CD14-positive monocyte (primary cell): ENCODE measurements at regions not wholly inside any gene's neighbourhood (a gene's known extent, or its start where the extent isn't known, plus 50 kb on each side); places are given as distances from the start of the nearest gene placed in this dataset.
A peak's percentile ranks its signal among the peaks of the same experiment; 100 is the strongest.

Experiments
- DNase-seq, 3 donors: peaks; one replicate each; pipeline ENCODE4 v3.0.0-alpha.2; 2011 to 2022
- H2AFZ ChIP-seq: 2 replicates; pipeline ENCODE4 v1.6.0; 2012; ENCODE audit warnings: mild to moderate bottlenecking, low read depth, low read length, inconsistent platforms; ENCODE audit not compliant: insufficient read depth, poor library complexity, severe bottlenecking
- H3K27ac ChIP-seq, 2 donors: 1 replicate in 1 of 2; 2 replicates in 1 of 2; pipeline ENCODE4 v1.5.1; 2012 to 2013; ENCODE audit warnings: low read length in 2 of 2, control low read depth in 1 of 2, inconsistent platforms in 1 of 2, low read depth in 1 of 2, mild to moderate bottlenecking in 1 of 2
- H3K27me3 ChIP-seq, 2 donors: one replicate each; pipeline versions ENCODE4 v1.6.0 to v1.6.1; 2011 to 2013; ENCODE audit warnings: low read length in 2 of 2; ENCODE audit not compliant: control insufficient read depth in 2 of 2, insufficient read depth in 2 of 2
- H3K36me3 ChIP-seq, 2 donors: replicated peaks in 1 of 2; 1 replicate in 1 of 2; 2 replicates in 1 of 2; pipeline versions ENCODE4 v1.5.1 to v1.6.1; 2012 to 2013; ENCODE audit warnings: low read length in 2 of 2, control low read depth in 1 of 2, inconsistent platforms in 1 of 2, mild to moderate bottlenecking in 1 of 2; ENCODE audit not compliant: insufficient read depth in 2 of 2, control insufficient read depth in 1 of 2
- H3K4me1 ChIP-seq, 2 donors: 1 replicate in 1 of 2; 2 replicates in 1 of 2; pipeline versions ENCODE4 v1.5.1 to v1.6.1; 2012 to 2013; ENCODE audit warnings: low read length in 2 of 2, control low read depth in 1 of 2, inconsistent platforms in 1 of 2, mild to moderate bottlenecking in 1 of 2, moderate library complexity in 1 of 2; ENCODE audit not compliant: insufficient read depth in 2 of 2, control insufficient read depth in 1 of 2
- H3K4me2 ChIP-seq: replicated peaks from 2 replicates; pipeline ENCODE3; 2012; ENCODE audit warnings: low read length, moderate library complexity, mild to moderate bottlenecking; ENCODE audit not compliant: poor library complexity, severe bottlenecking; ENCODE audit errors: extremely low read depth
- H3K4me3 ChIP-seq, 3 experiments: fragments of 200-600 bp in 1 of 3; sonication (generic) in 1 of 3; replicated peaks in 1 of 3; 1 replicate in 2 of 3; 2 replicates in 1 of 3; pipeline ENCODE4 v1.5.1; 2011 to 2013; ENCODE audit warnings: low read length in 3 of 3, mild to moderate bottlenecking in 3 of 3, control low read depth in 2 of 3, low read depth in 2 of 3, inconsistent platforms in 1 of 3, moderate library complexity in 1 of 3
- H3K79me2 ChIP-seq: 2 replicates; pipeline ENCODE4 v1.6.0; 2012; ENCODE audit warnings: mild to moderate bottlenecking, control low read depth, inconsistent platforms, low read length, moderate library complexity; ENCODE audit not compliant: insufficient read depth
- H3K9ac ChIP-seq: 2 replicates; pipeline ENCODE4 v1.6.0; 2017; ENCODE audit warnings: low read length, mild to moderate bottlenecking; ENCODE audit not compliant: insufficient read depth, poor library complexity, severe bottlenecking
- H3K9me3 ChIP-seq, 2 donors: replicated peaks in 1 of 2; 1 replicate in 1 of 2; 2 replicates in 1 of 2; pipeline versions ENCODE4 v1.5.1 to v1.6.1; 2012 to 2013; ENCODE audit warnings: low read length in 2 of 2, control low read depth in 1 of 2; ENCODE audit not compliant: control insufficient read depth in 1 of 2, insufficient read depth in 1 of 2
- H4K20me1 ChIP-seq: 2 replicates; pipeline ENCODE4 v1.6.0; 2012; ENCODE audit warnings: mild to moderate bottlenecking, low read length, control low read depth, moderate library complexity; ENCODE audit not compliant: insufficient read depth
- H3K27ac Mint-ChIP-seq, 7 donors: one replicate each; pipeline ENCODE4 v1.8.0; 2020; ENCODE audit warnings: mild to moderate bottlenecking in 7 of 7, mixed read lengths in 7 of 7, moderate library complexity in 6 of 7, inconsistent platforms in 2 of 7
- H3K27me3 Mint-ChIP-seq, 3 donors: one replicate each; pipeline ENCODE4 v1.8.0; 2021 to 2022; ENCODE audit warnings: low read depth in 3 of 3, mild to moderate bottlenecking in 3 of 3, mixed read lengths in 3 of 3, moderate library complexity in 3 of 3, inconsistent platforms in 1 of 3
- H3K36me3 Mint-ChIP-seq, 2 donors: one replicate each; pipeline ENCODE4 v1.8.0; 2020; ENCODE audit warnings: mixed read lengths in 2 of 2, inconsistent platforms in 1 of 2, mild to moderate bottlenecking in 1 of 2
- H3K4me1 Mint-ChIP-seq: one replicate; pipeline ENCODE4 v1.8.0; 2020; ENCODE audit warnings: mild to moderate bottlenecking, mixed read lengths
- H3K4me3 Mint-ChIP-seq, 2 donors: one replicate each; pipeline ENCODE4 v1.8.0; 2020; ENCODE audit warnings: mild to moderate bottlenecking in 2 of 2, mixed read lengths in 2 of 2, moderate library complexity in 1 of 2
- H3K9me3 Mint-ChIP-seq, 7 donors: one replicate each; pipeline ENCODE4 v1.8.0; 2020 to 2022; ENCODE audit warnings: mixed read lengths in 7 of 7, mild to moderate bottlenecking in 6 of 7, moderate library complexity in 6 of 7, inconsistent platforms in 2 of 7
- WGBS: methylation state at CpG from one replicate; pipeline ENCODE4 v1.1.5; 2013; ENCODE audit warnings: missing lambda C conversion rate; ENCODE audit not compliant: insufficient coverage; 5-methylcytosine and 5-hydroxymethylcytosine counted together
- intact Hi-C, 2 donors: fragments of 100-400 bp; cut with micrococcal nuclease; formaldehyde crosslinking; loops; one replicate each; pipeline versions ENCODE4 v1.15.0 to v1.15.1; 2023
- TF ChIP-seq, protein P1 (sequence below): fragments of 200-600 bp; IDR thresholded peaks from one replicate; pipeline ENCODE4 v1.8.0; 2022; ENCODE audit warnings: antibody characterized with exemption, mild to moderate bottlenecking

DNA sequence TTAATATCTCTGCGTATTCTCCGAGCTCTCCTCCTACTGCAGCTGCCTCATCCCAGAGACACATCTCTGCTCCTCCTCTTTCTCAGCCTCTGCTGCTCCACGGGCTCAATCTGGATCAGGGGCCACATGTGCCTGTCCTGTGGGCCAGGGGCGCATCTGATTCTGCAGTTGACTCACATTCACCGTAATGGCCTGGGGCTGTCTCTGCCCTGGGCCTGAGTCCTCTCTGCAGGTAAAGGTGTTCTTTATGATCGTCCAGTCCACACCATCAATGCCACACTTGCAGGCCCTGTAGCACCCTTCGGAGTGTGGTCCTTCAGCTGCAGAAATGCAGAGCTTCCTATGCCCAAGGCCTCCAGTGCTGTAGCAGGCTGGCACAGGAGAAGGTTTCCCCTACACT is 154.5 kb downstream of the OAT start:
- TF ChIP-seq, protein P1, sequence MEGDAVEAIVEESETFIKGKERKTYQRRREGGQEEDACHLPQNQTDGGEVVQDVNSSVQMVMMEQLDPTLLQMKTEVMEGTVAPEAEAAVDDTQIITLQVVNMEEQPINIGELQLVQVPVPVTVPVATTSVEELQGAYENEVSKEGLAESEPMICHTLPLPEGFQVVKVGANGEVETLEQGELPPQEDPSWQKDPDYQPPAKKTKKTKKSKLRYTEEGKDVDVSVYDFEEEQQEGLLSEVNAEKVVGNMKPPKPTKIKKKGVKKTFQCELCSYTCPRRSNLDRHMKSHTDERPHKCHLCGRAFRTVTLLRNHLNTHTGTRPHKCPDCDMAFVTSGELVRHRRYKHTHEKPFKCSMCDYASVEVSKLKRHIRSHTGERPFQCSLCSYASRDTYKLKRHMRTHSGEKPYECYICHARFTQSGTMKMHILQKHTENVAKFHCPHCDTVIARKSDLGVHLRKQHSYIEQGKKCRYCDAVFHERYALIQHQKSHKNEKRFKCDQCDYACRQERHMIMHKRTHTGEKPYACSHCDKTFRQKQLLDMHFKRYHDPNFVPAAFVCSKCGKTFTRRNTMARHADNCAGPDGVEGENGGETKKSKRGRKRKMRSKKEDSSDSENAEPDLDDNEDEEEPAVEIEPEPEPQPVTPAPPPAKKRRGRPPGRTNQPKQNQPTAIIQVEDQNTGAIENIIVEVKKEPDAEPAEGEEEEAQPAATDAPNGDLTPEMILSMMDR, result no peak
- Histone ChIP-seq H3K4me2 (no peak overlapping the region), H4K20me1 (no peaks in the 10 kb centered on the region), H3K27ac (no peak overlapping the region), H3K36me3 (no peaks in the 10 kb centered on the region), H3K9ac (no peak overlapping the region), H3K27me3 (no peaks in the 10 kb centered on the region), H3K9me3 (peaks cover 4 to 6% of the 10 kb centered on the region in 2 donors), H3K79me2 (no peaks in the 10 kb centered on the region), H3K4me3 (no peak overlapping the region), H2AFZ (no peak overlapping the region), H3K4me1 (peaks cover 23 to 41% of the 10 kb centered on the region in 2 donors)
- DNase-seq, result no peak
- H3K27me3 Mint-ChIP-seq, result peaks cover 3 to 11% (median 11%) of the 10 kb centered on the region in 3 donors
- peaks cover 3 to 7% (median 5%) of the 10 kb centered on the region in 7 donors for H3K9me3 Mint-ChIP-seq
- peaks cover 46% of the 10 kb centered on the region for H3K4me1 Mint-ChIP-seq
- WGBS, result 97% methylated on average over 7 of the region's 7 CpGs
- intact Hi-C loops, result loop anchor here in 1 of 2 donors (10.0 kb wide), 1 partner anchor 169 kb away; the partner anchor contains the start of gene CHST15
- H3K27ac Mint-ChIP-seq, result no peak overlapping the region
- peaks cover 4 to 12% of the 10 kb centered on the region in 2 donors for H3K36me3 Mint-ChIP-seq
- peak overlapping the region in 1 of 2 donors; percentile 39 for H3K4me3 Mint-ChIP-seq

DNA sequence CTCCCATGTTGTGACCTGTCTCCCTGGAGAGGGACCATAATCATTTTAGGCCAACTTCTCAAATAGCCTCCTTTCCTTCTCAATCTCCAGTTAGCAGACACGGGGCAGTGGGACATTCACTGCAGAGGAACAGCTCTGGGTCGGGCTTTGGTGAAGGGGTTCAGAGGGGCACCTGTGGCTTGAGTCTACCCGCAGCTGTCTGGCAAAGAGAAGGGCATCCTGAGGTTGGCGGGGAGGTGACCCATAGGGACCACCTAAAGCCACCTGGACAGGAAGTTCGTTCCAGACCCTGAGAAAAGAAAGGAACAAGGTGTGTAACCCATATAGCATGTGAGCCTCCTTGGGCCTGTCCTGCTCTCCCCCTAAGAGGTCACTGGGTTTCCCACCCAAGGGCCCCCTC is 155.0 kb downstream of the OAT start:
- Histone ChIP-seq H3K4me2 (no peak overlapping the region), H2AFZ (no peak overlapping the region), H3K4me3 (no peak overlapping the region), H3K27ac (no peak overlapping the region), H3K9me3 (peaks cover 4 to 11% of the 10 kb centered on the region in 2 donors), H3K4me1 (peaks cover 27 to 47% of the 10 kb centered on the region in 2 donors), H3K36me3 (no peaks in the 10 kb centered on the region), H3K9ac (no peak overlapping the region), H3K79me2 (no peaks in the 10 kb centered on the region), H4K20me1 (no peaks in the 10 kb centered on the region), H3K27me3 (no peaks in the 10 kb centered on the region)
- Mint-ChIP-seq H3K4me3 (no peak overlapping the region), H3K4me1 (peaks cover 51% of the 10 kb centered on the region), H3K27me3 (peaks cover 0 to 11% (median 8%) of the 10 kb centered on the region in 3 donors), H3K36me3 (peaks cover 4 to 13% of the 10 kb centered on the region in 2 donors), H3K9me3 (peaks cover 5 to 9% (median 7%) of the 10 kb centered on the region in 7 donors), H3K27ac (peak overlapping the region in 3 of 7 donors; percentile 32 to 53 (median 52))
- intact Hi-C loops, result loop anchor here in 1 of 2 donors (10.0 kb wide), 1 partner anchor 169 kb away; the partner anchor contains the start of gene CHST15
- 85% methylated on average over 3 of the region's 5 CpGs for WGBS
- TF ChIP-seq, protein P1, result no peak
- no peak for DNase-seq
